Heart left ventricle (tissue), 13 donors: ENCODE measurements at regions not wholly inside any gene's neighbourhood (a gene's known extent, or its start where the extent isn't known, plus 50 kb on each side); places are given as distances from the start of the nearest gene placed in this dataset.

ENCODE experiments used
- CTCF ChIP-seq, 12 donors: fragments of 200-600 bp; sonication (generic) in 4 of 12; IDR thresholded peaks; one replicate each; pipeline versions ENCODE4 v1.5.0 to v1.8.0; 2018 to 2022; ENCODE audit warnings: antibody characterized with exemption in 12 of 12, mild to moderate bottlenecking in 5 of 12
- POLR2A ChIP-seq, 2 donors: fragments of 450-650 bp; IDR thresholded peaks; one replicate each; pipeline ENCODE4 v1.6.1; 2017; ENCODE audit warnings: antibody characterized with exemption in 2 of 2, mild to moderate bottlenecking in 2 of 2, moderate library complexity in 2 of 2
- donor health status: ischemic (EF 13 %, LVEDD 7.1; RV severe dilation, severe dysfunction).
- donor health status: DM: no; HTN: yes; CAD: no.
- donor health status: DM: no; HTN: no; CAD: no.
- donor health status: ischemic (EF 25% LVEDD 6.9; RV normal size, moderate dysfunction).
- donor health status: ischemic (EF 25% LVEDD 5.7; RV mildly dilated, moderate dysfunction).
- donor health status: ischemic (EF 35%, LVEDD 5.7; RV mildly dilated, moderate dysfunction).
- donor health status: nonischemic (EF 11% LVEDD 7.7; RV severe dilation, severe dysfunction).
- donor health status: DM: yes; HTN: yes; CAD: no.
- donor health status: PGD.
- donor health status: ischemic (EF 29% LVEDD 5.4; RV normal size, mild dysfunction).
- donor health status: nonischemic (EF 23%, LVEDD 6.1; RV moderate dilation, normal function).

- TF ChIP-seq CTCF (IDR thresholded peaks at IDR 0.05) (no peak), POLR2A (IDR thresholded peaks at IDR 0.05) (no peak)
These were observed 150.2 kb upstream of the ARHGAP20 start for GRCh38 chr11:110862407-110862806.
